ENCODE measurements at regions not wholly inside any gene's neighbourhood (a gene's known extent, or its start where the extent isn't known, plus 50 kb on each side); places are given as distances from the start of the nearest gene placed in this dataset.

GRCh38 chr14:34931206-34931605 is 51.6 kb upstream of the SRP54 start:
- DNase-seq (ENCODE audit: extremely low read depth, low read depth, low spot score) = peak; percentile 48

DNA sequence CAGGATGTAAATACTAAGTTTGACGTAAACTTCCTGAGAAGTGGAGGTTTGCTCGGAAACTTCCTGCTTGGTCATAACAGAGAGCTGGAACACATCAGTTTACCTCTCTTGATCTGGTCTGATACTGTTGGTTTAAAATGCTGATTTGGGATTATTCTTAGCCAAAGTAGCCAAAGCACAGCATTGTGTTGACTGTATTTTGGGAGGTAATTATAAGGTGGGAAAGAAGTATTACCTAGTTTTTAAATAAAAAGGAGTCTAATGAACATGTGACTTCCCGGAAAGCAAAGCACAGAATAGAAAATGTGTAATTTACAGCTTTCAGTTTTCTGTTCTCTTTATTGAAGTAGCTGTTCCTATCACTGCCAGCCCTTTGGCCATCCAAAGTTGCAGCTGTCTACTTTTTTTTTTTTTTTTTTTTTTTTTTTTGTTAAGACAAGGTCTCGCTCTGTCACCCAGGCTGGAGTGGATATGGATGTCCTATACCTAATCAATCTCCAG is 52.2 kb upstream of the SRP54 start:
- no peak for DNase-seq (ENCODE audit: extremely low read depth, low read depth, low spot score)

- DNase-seq (ENCODE audit: extremely low read depth, low read depth, low spot score) = no peak
Measured at GRCh38 chr14:34926552-34926951, 51.4 kb upstream of the BAZ1A start.
